Gastrocnemius medialis (tissue), 4 donors: ENCODE measurements at regions not wholly inside any gene's neighbourhood (a gene's known extent, or its start where the extent isn't known, plus 50 kb on each side); places are given as distances from the start of the nearest gene placed in this dataset.

ENCODE experiments used
- CTCF ChIP-seq, 5 experiments: fragments of 450-650 bp in 3 of 5; fragments of 200-600 bp in 2 of 5; sonication (generic) in 2 of 5; IDR thresholded peaks in 4 of 5; conservative IDR thresholded peaks in 1 of 5; 1 replicate in 4 of 5; 2 replicates in 1 of 5; pipeline ENCODE4 v1.5.1; 2016 to 2019; ENCODE audit warnings: antibody characterized with exemption in 5 of 5, mild to moderate bottlenecking in 3 of 5, moderate library complexity in 3 of 5
- POLR2A ChIP-seq, 2 donors: fragments of 450-650 bp; IDR thresholded peaks; one replicate each; pipeline ENCODE4 v1.6.1; 2017; ENCODE audit warnings: antibody characterized with exemption in 2 of 2, mild to moderate bottlenecking in 2 of 2, moderate library complexity in 2 of 2

GRCh38 chr21:24829397-24829796, 777.9 kb downstream of the MRPL39 start:
- TF ChIP-seq CTCF (IDR thresholded peaks at IDR 0.05 in 4 of 5, conservative IDR thresholded peaks at IDR 0.05 in 1 of 5) (no peak), POLR2A (IDR thresholded peaks at IDR 0.05) (no peak)
